T-cell (primary cell): ENCODE measurements at regions not wholly inside any gene's neighbourhood (a gene's known extent, or its start where the extent isn't known, plus 50 kb on each side); places are given as distances from the start of the nearest gene placed in this dataset.

Experiments used
- ATAC-seq, 4 experiments: fragments of 200-7000 bp in 3 of 4; fragments of 150-1000 bp in 1 of 4; cut with Tn5 transposase; replicated peaks in 1 of 4; 1 replicate in 3 of 4; 2 replicates in 1 of 4; pipeline ENCODE4 v1.10.0; 2021; ENCODE audit warnings: moderate library complexity in 3 of 4, mild to moderate bottlenecking in 2 of 4, moderate number of reproducible peaks in 1 of 4
- CTCF ChIA-PET, 2 donors: fragments of 300-600 bp; sonication (Branson Sonifier 250); formaldehyde crosslinking; loops; one replicate each; lab custom pipeline; 2022; ENCODE audit warnings: antibody characterized with exemption in 2 of 2; lab: Charles Lee
- POLR2A ChIA-PET, 2 donors: fragments of 300-600 bp; sonication (Branson Sonifier 250); formaldehyde crosslinking; loops; one replicate each; lab custom pipeline; 2022; ENCODE audit warnings: antibody characterized with exemption in 2 of 2; lab: Charles Lee
- DNase-seq, 35 experiments: peaks; one replicate each; pipeline versions ENCODE4 v3.0.0 to v3.0.0-alpha.2; 2013 to 2023
- H3K27ac ChIP-seq: one replicate; pipeline ENCODE4 v1.5.1; 2013; ENCODE audit warnings: low read length
- H3K27me3 ChIP-seq, 2 experiments: replicated peaks in 1 of 2; 1 replicate in 1 of 2; 2 replicates in 1 of 2; pipeline versions ENCODE4 v1.6.1 to v1.7.0; 2013; ENCODE audit warnings: low read length in 1 of 2, mixed read lengths in 1 of 2; ENCODE audit not compliant: control insufficient read depth in 2 of 2, insufficient read depth in 2 of 2; ENCODE audit errors: extremely low read depth in 1 of 2
- H3K36me3 ChIP-seq, 2 donors: 1 replicate in 1 of 2; 2 replicates in 1 of 2; pipeline versions ENCODE4 v1.6.1 to v1.7.0; 2013; ENCODE audit warnings: low read length in 1 of 2; ENCODE audit not compliant: control insufficient read depth in 2 of 2, insufficient read depth in 1 of 2; ENCODE audit errors: extremely low read depth in 1 of 2
- H3K4me1 ChIP-seq, 2 experiments: 1 replicate in 1 of 2; 2 replicates in 1 of 2; pipeline versions ENCODE4 v1.6.1 to v1.7.0; 2013; ENCODE audit warnings: low read length in 2 of 2, mixed read lengths in 1 of 2; ENCODE audit not compliant: insufficient read depth in 2 of 2, control insufficient read depth in 1 of 2; ENCODE audit errors: extremely low read depth in 1 of 2
- H3K4me3 ChIP-seq, 2 donors: 1 replicate in 1 of 2; 2 replicates in 1 of 2; pipeline versions ENCODE4 v1.5.1 to v1.7.0; 2013; ENCODE audit warnings: mild to moderate bottlenecking in 2 of 2, low read length in 1 of 2, moderate library complexity in 1 of 2; ENCODE audit not compliant: control insufficient read depth in 1 of 2; ENCODE audit errors: extremely low read depth in 1 of 2
- H3K9me3 ChIP-seq: 2 replicates; pipeline ENCODE4 v1.7.0; 2013
- H3K27ac Mint-ChIP-seq, 2 donors: one replicate each; pipeline ENCODE4 v1.8.0; 2020 to 2021; ENCODE audit warnings: mild to moderate bottlenecking in 2 of 2, mixed read lengths in 2 of 2
- H3K27me3 Mint-ChIP-seq, 2 donors: one replicate each; pipeline ENCODE4 v1.8.0; 2021 to 2022; ENCODE audit warnings: mixed read lengths in 2 of 2
- H3K36me3 Mint-ChIP-seq: one replicate; pipeline ENCODE4 v1.8.0; 2021; ENCODE audit warnings: mixed read lengths
- H3K4me1 Mint-ChIP-seq, 3 donors: one replicate each; pipeline ENCODE4 v1.8.0; 2020 to 2022; ENCODE audit warnings: mixed read lengths in 3 of 3, mild to moderate bottlenecking in 1 of 3
- H3K4me3 Mint-ChIP-seq, 3 donors: one replicate each; pipeline ENCODE4 v1.8.0; 2020 to 2022; ENCODE audit warnings: mild to moderate bottlenecking in 3 of 3, mixed read lengths in 3 of 3, moderate library complexity in 3 of 3
- H3K9me3 Mint-ChIP-seq, 3 donors: one replicate each; pipeline ENCODE4 v1.8.0; 2020 to 2022; ENCODE audit warnings: mixed read lengths in 3 of 3
- WGBS: methylation state at CpG from one replicate; pipeline ENCODE4 v1.1.5; 2013; ENCODE audit warnings: missing lambda C conversion rate; ENCODE audit not compliant: insufficient coverage; 5-methylcytosine and 5-hydroxymethylcytosine counted together

DNA sequence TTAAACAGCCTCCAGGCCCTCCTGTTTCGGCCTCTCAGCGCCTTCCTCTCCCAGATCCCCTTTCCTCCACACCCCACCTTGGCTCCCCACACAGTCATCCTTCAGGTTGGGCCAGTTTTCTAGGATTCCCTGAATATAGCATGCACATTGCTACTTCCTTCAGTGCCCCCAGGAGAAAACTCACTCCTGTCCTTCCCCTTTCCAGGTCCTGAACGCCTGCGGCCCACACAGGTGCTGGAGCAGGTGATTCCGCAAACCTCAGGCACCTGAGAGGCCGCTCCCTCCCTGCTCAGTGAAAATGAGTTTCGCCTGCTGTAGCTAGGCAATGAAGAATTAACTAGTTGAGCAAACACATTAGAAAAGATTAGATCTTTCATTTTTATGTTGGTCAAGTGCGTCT is 185.0 kb downstream of the MED10 start:
- Mint-ChIP-seq H3K36me3 (no peaks in the 10 kb centered on the region), H3K4me3 (no peak overlapping the region), H3K4me1 (peaks cover 0 to 2% (median 0%) of the 10 kb centered on the region in 3 donors), H3K9me3 (no peaks in the 10 kb centered on the region), H3K27ac (no peak overlapping the region), H3K27me3 (peaks cover 4 to 17% of the 10 kb centered on the region in 2 donors)
- no peaks in the 10 kb centered on the region for H3K4me1 ChIP-seq
- peaks cover 0 to 10% of the 10 kb centered on the region in 2 experiments for H3K27me3 ChIP-seq
- POLR2A ChIA-PET: no interaction called here
- H3K4me3 ChIP-seq: no peak overlapping the region
- no peaks in the 10 kb centered on the region for H3K9me3 ChIP-seq
- H3K27ac ChIP-seq: no peak overlapping the region
- DNase-seq (no peak), ATAC-seq (no peak)
- CTCF ChIA-PET: no interaction called here
- 67% methylated on average over 1 of the region's 8 CpGs for WGBS
- H3K36me3 ChIP-seq: no peaks in the 10 kb centered on the region

DNA sequence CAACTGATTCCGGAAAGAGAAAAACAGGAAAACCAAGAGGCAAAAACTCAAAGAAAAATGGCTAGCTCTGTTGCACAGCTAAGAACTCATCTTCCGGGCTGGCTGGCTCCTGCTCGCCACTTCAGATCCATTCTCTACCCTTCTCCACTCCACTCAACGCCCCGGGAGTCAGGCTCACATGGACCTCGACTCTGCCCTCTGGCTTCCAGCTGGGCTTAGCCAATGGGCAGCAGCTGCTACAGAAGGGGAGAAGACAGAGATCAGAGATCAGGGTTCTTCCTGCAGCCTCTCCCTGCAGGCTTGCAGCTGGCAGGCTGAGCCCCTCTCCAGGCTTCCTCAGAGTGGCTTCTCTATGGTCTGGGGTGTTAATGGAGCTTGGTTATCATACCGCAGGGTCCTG is 187.5 kb downstream of the MED10 start:
- Mint-ChIP-seq H3K4me1 (peaks cover 0 to 2% (median 0%) of the 10 kb centered on the region in 3 donors), H3K27ac (no peak overlapping the region), H3K36me3 (no peaks in the 10 kb centered on the region), H3K9me3 (no peaks in the 10 kb centered on the region), H3K27me3 (peaks cover 0 to 5% of the 10 kb centered on the region in 2 donors), H3K4me3 (no peak overlapping the region)
- no peaks in the 10 kb centered on the region for H3K27me3 ChIP-seq
- no peaks in the 10 kb centered on the region for H3K36me3 ChIP-seq
- CTCF ChIA-PET: no interaction called here
- WGBS: 74% methylated on average over 5 of the region's 7 CpGs
- no peak overlapping the region for H3K27ac ChIP-seq
- DNase-seq: no peak
- POLR2A ChIA-PET: interaction anchor here in 1 of 2 donors (0.5 kb wide), 1 partner anchor 89 kb away, joined by 3 read pairs; no protein-coding TSS in a partner anchor
- H3K4me3 ChIP-seq: no peak overlapping the region
- no peaks in the 10 kb centered on the region for H3K9me3 ChIP-seq
- no peak for ATAC-seq
- no peaks in the 10 kb centered on the region for H3K4me1 ChIP-seq

DNA sequence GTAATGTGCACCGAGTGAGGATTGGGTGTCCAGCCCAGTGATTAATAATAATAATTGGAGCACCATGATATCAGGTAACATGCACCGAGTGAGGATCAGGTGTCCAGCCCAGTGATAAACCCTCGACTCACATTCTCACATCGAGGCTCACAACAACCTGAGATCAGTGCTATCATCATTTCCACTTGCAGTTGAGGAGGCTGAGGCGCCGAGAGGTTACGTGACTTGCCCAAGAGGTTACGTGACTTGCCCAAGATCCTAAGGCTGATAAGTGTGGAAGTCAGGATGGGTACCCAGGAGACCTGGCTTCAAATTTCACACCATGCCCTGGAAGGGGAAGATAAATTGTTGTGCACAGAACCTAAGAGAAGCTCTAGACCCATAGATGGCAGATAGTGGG is 189.4 kb downstream of the MED10 start:
- Histone ChIP-seq H3K9me3 (no peaks in the 10 kb centered on the region), H3K4me3 (no peak overlapping the region), H3K4me1 (no peaks in the 10 kb centered on the region), H3K27me3 (no peaks in the 10 kb centered on the region), H3K27ac (no peak overlapping the region), H3K36me3 (no peaks in the 10 kb centered on the region)
- H3K9me3 Mint-ChIP-seq: no peaks in the 10 kb centered on the region
- no peak overlapping the region for H3K4me3 Mint-ChIP-seq
- ATAC-seq (no peak), DNase-seq (no peak)
- ChIA-PET POLR2A (no interaction called here), CTCF (no interaction called here)
- peaks cover 0 to 5% of the 10 kb centered on the region in 2 donors for H3K27me3 Mint-ChIP-seq
- no peaks in the 10 kb centered on the region for H3K36me3 Mint-ChIP-seq
- H3K4me1 Mint-ChIP-seq: no peaks in the 10 kb centered on the region
- WGBS: 90% methylated on average over 2 of the region's 8 CpGs
- no peak overlapping the region for H3K27ac Mint-ChIP-seq

DNA sequence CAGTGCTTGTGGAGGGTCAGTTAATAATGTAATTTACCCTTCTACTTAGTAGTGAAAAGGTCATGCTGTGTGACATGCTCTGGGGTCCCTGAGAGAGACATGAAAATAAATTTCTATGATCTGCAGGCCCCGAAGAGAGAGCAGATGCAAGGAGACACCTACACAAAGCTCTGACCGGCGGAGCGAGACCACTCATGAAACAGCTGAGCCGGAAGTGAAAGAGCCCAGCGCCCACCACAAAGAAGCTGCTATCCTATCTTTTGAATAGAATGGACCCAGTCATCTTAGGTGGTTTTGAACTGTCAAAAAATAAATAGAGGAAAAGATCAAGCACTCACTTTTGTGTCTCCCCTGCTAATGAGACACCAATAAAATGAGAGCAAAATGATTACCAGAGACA is 190.0 kb downstream of the MED10 start:
- Histone ChIP-seq H3K4me1 (no peaks in the 10 kb centered on the region), H3K27ac (no peak overlapping the region), H3K9me3 (no peaks in the 10 kb centered on the region), H3K27me3 (no peaks in the 10 kb centered on the region), H3K4me3 (no peak overlapping the region), H3K36me3 (no peaks in the 10 kb centered on the region)
- Mint-ChIP-seq H3K4me3 (no peak overlapping the region), H3K4me1 (no peaks in the 10 kb centered on the region), H3K36me3 (no peaks in the 10 kb centered on the region), H3K27me3 (peaks cover under 1 to 1% of the 10 kb centered on the region in 2 donors), H3K9me3 (no peaks in the 10 kb centered on the region), H3K27ac (no peak overlapping the region)
- ChIA-PET POLR2A (no interaction called here), CTCF (no interaction called here)
- ATAC-seq (no peak), DNase-seq (no peak)
- 86% methylated on average over 5 of the region's 6 CpGs for WGBS

GRCh38 chr5:6187501-6187900 is 190.8 kb downstream of the MED10 start:
- no peak overlapping the region for H3K27ac ChIP-seq

GRCh38 chr5:6185574-6185973 is 192.8 kb downstream of the MED10 start:
- no peak overlapping the region for H3K4me3 Mint-ChIP-seq
- ChIA-PET POLR2A (no interaction called here), CTCF (no interaction called here)
- Histone ChIP-seq H3K9me3 (no peaks in the 10 kb centered on the region), H3K36me3 (no peaks in the 10 kb centered on the region), H3K4me3 (no peak overlapping the region), H3K27ac (no peak overlapping the region), H3K4me1 (no peaks in the 10 kb centered on the region), H3K27me3 (peaks cover 0 to 7% of the 10 kb centered on the region in 2 experiments)
- H3K4me1 Mint-ChIP-seq: no peaks in the 10 kb centered on the region
- H3K36me3 Mint-ChIP-seq: no peaks in the 10 kb centered on the region
- no peaks in the 10 kb centered on the region for H3K9me3 Mint-ChIP-seq
- peaks cover 4 to 9% of the 10 kb centered on the region in 2 donors for H3K27me3 Mint-ChIP-seq
- no peak for ATAC-seq
- no peak overlapping the region for H3K27ac Mint-ChIP-seq
- DNase-seq: no peak
- 94% methylated on average over 3 of the region's 6 CpGs for WGBS

More at GRCh38 chr5:6187501-6187900, 190.8 kb downstream of the MED10 start:
- Histone ChIP-seq H3K4me3 (no peak overlapping the region), H3K4me1 (no peaks in the 10 kb centered on the region), H3K9me3 (no peaks in the 10 kb centered on the region), H3K36me3 (no peaks in the 10 kb centered on the region), H3K27me3 (no peaks in the 10 kb centered on the region)
- no peak for ATAC-seq
- no peak for DNase-seq
- H3K9me3 Mint-ChIP-seq: no peaks in the 10 kb centered on the region
- H3K36me3 Mint-ChIP-seq: no peaks in the 10 kb centered on the region
- H3K4me1 Mint-ChIP-seq: no peaks in the 10 kb centered on the region
- H3K27me3 Mint-ChIP-seq: peaks cover 0 to 2% of the 10 kb centered on the region in 2 donors
- H3K27ac Mint-ChIP-seq: no peak overlapping the region
- ChIA-PET CTCF (no interaction called here), POLR2A (no interaction called here)
- 30% methylated on average over 2 of the region's 4 CpGs for WGBS
- no peak overlapping the region for H3K4me3 Mint-ChIP-seq

DNA sequence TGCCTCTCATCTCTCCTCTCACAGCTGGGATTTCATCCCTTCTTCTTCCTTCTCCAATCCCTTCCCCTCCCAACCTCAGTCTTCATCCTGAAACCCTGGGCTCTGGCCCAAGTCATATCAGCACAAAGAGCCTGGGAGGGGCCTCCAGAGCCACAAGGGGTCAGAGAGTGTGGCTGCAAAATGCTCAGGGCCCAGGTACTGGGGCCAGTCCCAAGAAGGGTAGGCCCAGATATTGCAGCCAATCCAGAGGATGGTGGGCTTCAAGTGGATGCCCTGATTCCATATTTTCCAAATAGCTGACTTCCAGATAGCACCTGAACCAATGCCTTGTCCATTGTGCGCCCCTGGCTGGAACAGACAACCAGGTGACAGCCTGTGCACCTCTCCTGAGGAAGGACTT is 193.9 kb downstream of the MED10 start:
- POLR2A ChIA-PET: no interaction called here
- Histone ChIP-seq H3K4me1 (no peaks in the 10 kb centered on the region), H3K27me3 (peaks cover 0 to 9% of the 10 kb centered on the region in 2 experiments), H3K9me3 (no peaks in the 10 kb centered on the region), H3K36me3 (no peaks in the 10 kb centered on the region), H3K27ac (no peak overlapping the region), H3K4me3 (no peak overlapping the region)
- no peak for ATAC-seq
- Mint-ChIP-seq H3K4me3 (no peak overlapping the region), H3K9me3 (no peaks in the 10 kb centered on the region), H3K27me3 (peaks cover 4 to 9% of the 10 kb centered on the region in 2 donors), H3K4me1 (no peaks in the 10 kb centered on the region), H3K27ac (no peak overlapping the region), H3K36me3 (no peaks in the 10 kb centered on the region)
- CTCF ChIA-PET: no interaction called here
- DNase-seq: no peak
- 33% methylated on average over 1 of the region's 1 CpG for WGBS
